CD4-positive, alpha-beta T cell treated with Interleukin-17A for 1 hour (primary cell): ENCODE measurements at regions not wholly inside any gene's neighbourhood (a gene's known extent, or its start where the extent isn't known, plus 50 kb on each side); places are given as distances from the start of the nearest gene placed in this dataset.

ENCODE experiments used
- DNase-seq: peaks from one replicate; pipeline ENCODE4 v3.0.0-alpha.2; 2020

DNA sequence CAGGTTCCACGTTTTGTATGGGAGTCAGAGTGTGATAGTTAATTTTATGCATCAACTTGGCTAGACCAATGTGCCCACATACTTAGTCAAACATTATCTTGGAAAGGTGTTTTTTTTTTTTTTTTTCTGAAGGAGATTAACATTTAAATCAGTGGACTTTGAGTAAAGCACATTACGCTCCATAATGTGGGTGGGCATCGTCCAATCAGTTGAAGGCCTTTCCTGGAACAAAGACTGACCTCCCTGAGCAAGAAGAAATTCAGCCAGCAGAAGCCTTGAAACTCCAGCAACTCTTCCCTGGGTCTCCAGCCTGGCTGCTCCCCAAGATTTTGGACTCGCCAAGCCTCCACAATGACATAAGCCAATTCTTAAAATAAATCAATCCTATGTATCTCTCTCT is 711.4 kb downstream of the MTRR start:
- DNase-seq = no peak

DNA sequence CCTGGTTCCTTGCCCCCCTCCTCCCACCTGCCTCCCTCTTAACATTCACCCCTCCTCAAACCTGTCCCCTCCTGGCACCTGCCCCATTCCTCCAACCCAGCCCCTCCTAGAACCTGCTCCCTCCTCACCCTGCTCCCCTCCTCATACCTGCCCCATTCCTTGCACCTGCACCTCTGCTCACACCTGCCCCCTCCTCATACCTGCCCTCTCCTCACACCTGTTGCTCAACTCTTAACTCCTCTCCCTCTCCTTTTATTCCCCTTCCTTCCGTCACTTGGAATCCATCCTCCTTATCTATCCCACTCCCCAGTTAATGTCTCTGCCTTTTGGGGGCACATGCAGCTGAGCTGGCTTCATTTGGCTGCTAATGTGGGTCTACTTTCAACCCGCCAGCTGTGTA is 712.1 kb downstream of the MTRR start:
- no peak for DNase-seq

DNA sequence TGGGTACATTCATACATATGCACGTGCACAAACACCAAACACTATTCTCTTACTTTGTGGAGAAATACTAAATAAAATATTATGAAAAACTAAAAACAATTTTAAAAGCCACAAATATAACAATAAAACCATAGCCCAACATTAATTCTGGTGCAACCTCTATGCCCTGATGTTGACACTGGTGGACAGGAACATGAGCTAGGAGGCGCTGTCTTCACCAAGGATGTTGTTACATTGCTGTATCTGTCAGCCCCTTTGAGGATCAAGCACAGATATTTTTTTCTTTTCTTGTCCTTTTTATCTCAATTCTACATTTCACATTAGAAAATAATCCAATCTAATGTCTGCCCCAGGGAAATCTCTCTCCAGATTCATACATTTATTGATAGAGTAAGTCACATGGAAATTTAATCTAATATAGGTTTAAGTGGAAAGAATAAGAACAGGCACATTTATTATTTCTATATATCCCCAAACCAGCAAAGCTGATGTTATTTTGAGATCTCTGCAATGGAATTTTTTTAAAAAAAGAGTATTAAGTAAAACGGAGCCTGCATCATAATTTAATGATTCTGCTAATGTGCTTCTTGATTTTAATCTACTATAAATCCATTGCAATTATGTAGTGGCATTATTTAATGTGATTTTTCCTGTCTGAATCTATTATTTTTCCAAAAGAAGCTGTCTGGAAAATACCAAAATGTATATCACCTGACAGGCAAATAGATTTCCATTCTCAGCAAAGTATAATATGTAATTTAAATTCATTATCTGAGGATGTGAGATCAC is 716.5 kb downstream of the MTRR start:
- DNase-seq = no peak

DNA sequence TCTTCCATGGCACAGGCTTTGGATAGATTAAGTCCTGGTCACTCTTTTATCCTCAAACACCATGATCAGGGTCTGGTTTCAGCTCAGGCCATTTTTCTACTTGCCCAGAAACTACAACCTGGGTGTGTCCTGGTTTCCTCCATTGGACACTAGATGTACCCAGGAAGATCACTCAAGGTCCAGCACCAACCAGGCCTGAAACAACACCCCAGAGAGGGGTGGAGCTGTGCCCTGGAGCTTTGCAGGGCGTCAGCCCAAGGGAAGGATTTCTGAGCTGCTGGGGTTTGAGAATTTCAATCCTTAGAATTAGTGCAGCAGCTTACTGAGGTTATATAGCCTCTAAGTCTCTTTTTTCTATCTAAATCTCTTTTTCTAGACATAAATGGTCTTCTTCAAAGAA is 722.0 kb downstream of the MTRR start:
- DNase-seq = no peak

DNA sequence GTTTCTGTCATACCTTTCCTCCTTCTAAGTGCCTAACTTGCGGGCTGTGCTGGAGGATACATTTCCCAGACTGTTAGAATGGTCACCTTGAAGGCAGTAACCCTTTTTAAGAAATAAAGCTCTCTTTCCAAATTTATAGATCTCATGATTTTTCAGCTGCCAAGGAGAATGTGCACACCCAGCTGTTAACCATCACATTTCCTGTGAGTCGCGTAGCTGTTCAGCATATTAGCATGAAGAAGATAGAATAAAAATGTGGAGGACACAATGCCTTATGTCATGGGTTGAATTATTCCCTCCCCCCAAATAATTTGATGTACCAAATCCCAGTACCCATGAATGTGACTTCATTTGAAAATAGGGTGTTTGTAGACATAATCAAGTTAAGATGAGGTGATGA is 729.4 kb downstream of the MTRR start:
- no peak for DNase-seq

DNA sequence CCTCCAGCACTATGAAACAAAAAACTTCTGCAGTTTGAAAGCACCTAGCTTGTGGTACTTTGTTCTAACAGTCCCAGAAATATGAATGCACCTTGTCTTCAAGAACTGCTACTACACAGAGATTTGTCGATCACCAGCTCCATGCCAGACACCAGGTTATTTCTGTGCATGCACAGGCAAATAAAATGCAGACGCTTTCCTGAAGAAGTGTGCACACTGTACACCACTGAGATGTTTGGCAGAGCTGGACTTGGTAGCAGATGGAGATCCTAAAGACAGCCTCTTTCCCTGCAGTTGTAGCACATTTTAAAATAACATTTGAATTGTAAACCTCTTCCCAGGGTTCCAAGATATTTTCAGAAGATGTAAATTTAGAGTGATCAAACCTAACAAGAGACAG is 730.0 kb downstream of the MTRR start:
- DNase-seq = no peak

DNA sequence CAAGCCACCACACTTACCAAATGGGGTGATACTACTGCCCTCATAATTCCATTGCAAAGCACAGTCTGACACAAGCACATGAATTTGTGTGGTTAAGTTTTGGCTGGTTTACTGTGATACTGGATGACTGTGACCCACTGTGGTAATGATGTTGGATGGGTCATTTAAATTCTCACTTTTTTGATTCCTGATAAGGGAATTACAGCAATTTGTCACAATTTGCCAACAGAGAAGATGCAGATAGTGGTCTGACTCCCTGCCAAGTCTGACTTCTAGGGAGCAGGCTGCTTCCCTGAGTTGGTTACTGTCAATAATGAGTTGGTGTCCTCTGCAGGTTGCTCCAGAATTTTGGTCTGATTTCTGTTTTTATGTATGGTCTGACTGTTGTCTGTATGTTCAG is 731.9 kb downstream of the MTRR start:
- DNase-seq = no peak

DNA sequence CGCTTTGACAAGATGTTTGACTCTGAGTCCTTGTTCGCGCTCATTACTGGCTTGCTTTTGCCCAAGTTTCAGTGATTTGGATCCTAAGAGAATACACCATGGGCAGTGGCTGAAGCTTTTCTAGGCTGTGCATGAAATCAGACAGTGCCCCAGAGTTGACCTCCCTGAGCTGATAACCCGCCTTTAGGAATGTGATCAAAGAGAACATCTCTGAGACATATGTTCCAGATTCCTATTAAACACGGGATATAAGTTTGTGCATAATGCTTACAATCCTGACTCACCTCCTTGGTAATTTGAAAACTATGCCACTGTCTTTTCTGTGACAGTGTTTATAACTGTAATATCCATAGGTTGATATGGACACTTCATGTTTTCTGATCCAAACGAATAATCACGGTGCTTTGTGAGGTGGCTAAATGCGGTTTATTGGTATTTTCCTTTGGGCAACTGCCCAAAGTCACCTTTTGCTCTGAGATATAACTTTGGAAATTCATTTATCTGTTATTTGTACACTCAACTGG is 732.9 kb downstream of the MTRR start:
- no peak for DNase-seq

DNA sequence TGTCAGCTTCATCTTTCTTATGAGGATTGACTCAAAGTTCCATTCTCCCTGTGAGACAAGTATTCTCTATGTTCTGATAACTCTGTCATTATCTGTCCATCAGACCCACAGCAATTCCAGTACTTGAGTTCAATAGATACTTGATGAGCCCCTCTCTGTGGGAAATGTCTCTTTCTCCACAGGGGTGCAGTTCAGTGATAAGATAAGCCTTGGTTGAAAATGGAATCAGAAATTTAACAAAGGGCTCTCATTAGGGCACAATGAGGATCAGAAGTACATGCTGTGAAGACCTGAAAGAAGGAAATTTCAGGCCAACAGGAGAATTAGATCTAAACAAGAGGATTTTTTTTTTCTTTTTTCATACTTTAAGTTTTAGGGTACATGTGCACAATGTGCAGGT is 737.3 kb downstream of the MTRR start:
- DNase-seq = no peak

DNA sequence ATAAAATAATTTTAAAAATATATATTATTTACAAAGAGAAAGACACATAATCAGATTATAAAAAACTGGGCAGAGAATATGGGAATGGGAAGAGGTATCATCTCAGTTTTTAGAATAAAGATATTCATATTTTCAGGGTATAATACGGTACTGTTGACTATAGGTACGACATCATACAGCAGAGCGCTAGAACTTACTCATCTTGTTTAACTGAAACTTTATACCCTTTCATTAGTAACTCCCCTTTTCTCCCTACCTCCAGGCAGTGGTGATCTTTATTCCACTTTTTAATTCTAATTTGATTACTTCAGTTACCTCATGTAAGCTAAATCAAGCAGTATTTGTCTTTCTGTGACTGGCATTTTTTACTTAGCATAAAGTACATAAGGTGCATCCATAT is 742.1 kb downstream of the MTRR start:
- DNase-seq = no peak

DNA sequence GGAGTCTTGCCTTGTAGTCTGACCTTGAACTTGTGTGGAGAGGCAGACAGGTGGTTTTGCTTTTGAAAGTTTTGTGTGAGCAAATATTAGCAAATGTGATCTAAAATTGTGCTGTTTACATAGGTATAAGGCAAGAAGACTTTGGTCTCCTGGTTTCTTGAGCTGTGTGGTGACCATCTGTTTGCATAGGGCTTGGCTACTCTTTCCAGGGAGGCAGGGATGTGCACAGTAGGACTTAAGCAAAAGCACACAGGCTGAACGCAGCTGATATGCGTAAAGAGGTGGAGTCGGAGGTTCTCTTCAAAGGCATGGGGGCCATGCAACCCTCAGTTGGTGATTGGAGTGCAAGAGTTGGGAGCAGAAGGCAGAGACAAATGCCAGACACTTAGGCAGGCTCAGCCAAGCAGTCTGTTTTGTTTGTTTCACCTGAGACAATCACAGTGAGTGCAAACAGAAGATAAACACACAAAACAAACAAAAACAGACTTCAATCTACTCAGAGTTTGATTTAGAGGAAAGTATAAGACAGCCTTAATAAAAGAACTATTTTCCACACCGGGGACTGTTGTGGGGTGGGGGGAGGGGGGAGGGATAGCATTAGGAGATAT is 744.2 kb downstream of the MTRR start:
- no peak for DNase-seq

DNA sequence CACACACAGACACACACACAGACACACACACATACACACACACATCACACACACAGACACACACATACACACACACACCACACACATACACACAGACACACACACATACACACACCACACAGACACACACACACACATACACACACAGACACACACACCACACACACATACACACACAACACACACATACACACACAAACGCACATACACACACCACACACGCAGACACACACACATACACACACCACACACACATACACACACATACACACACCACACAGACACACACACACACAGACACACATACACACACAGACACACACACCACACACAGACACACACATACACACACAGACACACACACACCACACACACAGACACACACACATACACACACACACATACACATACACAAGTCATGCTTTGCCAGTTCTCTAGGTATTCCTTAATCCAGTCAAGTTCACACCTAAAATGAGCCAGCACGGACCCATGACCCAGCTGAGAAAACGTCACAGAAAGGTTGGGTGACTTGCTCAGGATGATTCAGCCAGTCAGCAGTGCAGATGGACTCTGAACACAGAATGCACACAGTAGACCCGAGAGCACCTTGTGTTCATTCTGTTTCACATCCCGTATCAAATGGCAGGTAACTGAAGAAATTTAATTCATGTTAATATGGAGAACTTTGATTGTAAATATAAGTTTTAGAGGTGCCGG is 746.4 kb downstream of the MTRR start:
- DNase-seq = no peak

DNA sequence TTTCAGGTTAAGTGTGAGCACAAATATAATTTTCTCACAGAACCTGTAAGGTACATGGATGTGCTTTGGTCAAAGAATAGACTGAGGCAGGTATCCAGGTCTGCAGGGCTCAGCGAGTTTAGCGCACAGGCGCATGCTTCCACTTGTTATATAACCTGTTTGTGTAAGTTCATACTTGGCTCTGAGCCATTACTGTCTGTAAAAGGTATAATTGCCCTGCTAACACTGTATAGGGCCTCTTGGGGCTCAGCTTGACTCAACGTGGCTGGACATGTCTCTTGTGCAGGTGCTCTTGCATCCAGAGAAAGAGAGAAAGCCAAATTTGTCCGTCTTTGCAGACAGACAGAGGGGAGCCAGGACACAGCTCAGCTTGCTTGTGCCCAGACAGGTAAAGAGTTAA is 759.6 kb downstream of the MTRR start:
- DNase-seq = no peak

DNA sequence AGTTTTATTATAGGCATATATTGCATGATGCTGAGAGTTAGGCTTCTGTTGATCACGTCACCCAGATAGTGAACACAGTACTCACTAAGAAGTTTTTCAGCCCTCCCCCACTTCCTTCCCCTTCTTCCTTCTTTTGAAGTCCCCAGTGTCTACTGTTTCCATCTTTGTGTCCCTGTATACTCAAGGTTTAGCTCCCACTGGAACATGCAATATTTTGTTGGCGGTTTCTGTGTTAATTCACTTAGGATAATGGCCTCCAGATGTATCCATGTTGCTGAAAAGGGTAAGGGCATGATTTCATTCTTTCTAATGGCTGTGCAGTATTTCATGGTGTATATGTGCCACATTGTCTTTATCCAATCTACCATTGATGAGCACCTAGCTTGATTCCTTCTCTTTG is 764.3 kb downstream of the MTRR start:
- no peak for DNase-seq

DNA sequence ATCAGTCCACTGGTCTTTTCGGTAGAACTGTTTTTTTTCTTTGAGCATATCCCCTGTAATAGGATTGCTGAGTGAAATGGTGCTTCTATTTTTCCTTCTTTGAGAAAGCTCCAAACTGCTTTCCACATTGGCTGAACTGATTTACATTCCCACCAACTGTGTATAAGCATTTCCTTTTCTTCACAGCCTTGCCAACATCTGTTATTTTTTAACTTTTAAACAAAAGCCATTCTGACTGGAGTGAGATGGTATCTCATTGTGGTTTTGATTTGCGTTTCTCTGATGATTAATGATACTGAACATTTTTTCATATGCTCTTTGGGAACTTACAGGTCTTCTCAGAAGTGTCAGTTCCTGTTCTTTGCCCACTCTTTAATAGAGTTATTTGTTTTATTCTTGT is 764.7 kb downstream of the MTRR start:
- DNase-seq = no peak

DNA sequence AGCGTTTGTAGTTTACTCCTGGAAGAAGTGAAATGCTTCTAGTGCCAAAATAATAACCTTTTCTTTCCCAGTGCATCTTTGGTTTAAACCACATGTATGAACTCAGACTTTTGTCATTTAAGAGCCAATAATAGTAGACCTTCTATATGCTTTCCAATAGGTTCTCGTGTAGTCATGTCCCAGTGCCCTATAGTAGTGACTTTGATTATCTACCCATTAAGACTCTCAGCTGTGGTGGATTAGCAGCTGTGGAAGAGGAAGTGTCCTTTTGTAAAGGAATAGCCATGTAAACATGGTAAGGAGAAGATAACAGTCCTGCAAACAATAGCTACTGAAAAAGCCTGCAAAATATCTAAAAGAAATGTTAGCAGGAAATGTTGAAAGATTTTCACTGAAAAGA is 765.3 kb downstream of the MTRR start:
- no peak for DNase-seq

DNA sequence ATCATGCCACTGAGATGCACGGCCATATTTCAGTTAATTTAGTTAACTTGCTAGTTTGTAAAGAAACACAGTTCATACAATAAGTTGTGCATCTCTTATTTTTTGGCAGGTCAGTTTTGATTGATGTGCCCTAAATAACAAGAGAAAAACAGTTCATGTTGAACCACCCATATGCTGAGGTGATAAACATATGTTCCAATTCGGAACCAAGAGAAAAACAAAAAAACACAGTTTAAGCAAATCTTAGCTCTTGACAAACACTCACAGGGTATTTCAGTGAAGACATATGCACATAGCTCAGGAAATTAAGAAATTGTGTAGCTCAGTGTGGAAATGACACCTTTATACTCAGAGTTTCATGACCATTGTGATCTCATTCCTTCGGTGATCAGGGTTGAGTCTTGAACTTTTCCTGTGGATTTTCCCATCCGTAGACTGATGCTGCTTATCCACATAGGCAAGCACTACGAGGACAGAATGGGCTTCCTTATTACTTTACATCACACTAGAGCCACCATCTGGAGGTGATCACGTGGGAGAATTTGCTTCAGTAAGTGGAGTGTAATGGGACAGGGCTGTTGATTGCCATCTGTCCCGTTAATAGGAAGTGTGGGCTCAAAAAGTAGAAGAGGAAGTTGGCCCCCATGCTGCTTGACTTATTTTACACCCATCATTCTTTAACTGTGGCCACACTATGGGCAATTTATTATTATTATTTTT is 773.0 kb downstream of the MTRR start:
- no peak for DNase-seq

DNA sequence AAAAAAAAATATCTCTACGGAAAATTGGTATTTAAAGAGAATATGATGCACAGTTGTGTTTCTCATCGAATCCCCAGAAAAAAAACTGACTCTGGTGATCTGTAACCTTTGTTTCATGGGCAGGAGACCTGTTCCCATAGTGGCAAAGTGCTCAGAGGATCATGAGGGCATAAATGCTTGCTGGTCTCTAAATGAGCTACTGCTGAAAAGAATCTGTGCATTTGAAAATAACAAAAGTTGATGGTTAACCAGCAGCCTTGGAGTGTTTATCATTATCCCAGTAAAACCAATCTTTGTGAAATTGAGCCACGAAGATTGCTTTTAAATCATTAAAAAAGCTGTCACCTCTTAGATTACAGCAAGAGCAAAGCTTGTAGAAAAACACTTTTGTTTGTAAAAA is 775.4 kb downstream of the MTRR start:
- no peak for DNase-seq

DNA sequence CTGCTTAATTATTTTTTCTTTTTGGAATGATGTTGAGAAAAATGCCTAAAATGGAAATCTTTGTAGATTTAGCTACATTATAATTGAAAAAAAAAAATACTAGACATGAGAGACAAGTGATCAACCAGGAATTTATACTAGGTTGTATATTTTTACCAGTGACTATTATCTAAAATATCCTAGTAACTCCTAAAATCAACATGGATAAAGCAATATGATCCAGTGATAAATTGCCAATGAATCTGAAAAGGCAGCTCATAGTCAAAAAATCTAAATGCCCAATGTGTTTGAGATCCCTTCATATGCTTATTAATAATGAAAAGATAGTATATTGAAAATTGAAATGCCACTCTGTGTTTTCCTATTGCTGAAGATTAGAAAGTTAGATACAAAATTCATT is 778.2 kb downstream of the MTRR start:
- DNase-seq = no peak

DNA sequence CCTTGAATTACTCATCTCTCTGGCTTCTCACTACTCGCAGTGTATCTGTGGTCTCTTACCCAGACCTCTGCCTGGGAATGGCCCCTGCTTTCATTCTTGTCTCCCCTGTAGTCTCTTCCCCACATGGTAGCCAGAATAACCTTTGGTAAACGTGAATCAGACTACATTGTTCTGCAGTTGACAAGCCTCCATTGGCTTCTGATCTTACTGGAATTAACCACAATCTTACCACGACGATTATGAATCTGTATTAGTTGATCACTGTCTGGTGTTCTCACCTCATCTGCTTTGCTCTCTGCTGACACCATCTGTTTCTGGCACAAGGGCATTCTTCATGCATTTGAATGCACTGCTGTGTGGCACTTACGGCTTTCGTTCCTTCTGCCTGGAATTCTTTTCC is 781.2 kb downstream of the MTRR start:
- DNase-seq = no peak

DNA sequence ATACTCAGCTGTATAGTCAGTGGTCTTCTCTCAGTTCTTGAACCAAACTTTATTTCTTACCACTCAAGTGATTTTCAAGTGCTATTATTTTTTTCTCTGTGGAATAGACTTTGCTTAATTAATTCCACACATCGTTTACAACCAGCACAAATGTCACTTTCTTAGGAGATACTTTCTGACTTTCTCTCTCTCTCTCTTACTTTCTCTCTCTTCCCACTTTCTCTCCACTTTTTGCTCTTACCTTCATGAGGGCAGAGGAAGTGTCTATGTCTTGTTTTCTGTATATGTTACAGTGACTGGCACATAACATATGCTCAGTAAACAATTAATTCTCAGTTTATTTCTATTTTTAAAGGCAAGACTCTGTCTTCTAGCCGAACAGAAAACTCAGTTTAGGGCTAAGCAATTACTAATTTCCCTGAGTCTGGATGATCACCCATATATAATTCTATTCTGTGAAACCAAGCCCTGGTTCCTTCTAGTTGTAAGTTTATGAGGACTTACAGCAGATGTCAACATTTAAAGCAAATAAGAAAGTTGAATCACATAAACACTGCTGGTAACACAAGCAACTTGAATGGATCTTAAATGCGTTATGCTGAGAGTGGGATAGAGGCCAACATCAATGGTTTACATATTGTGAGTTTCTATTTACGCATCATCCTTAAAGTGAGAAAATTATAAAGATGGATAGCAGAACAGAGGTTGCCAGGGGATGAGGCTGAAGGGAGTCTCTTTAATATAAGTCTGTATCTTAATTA is 791.4 kb downstream of the MTRR start:
- no peak for DNase-seq

DNA sequence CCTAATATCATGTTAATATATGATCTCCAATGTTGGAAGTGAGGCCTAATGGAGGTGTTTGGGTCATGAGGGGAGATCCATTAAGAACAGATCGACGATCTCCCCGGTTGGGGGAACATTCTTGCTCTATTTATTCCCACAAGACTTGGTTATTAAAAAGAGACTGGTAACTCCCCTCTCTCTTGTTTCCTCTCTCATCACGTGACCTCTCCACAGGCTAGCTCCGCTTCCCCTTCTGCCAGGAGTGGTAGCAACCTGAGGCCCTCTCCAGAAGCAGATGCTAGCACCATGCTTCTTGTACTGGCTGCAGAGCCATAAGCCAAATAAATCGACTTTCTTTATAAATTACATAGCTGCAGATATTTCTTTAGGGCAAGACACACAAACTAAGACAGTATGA is 794.4 kb downstream of the MTRR start:
- no peak for DNase-seq

DNA sequence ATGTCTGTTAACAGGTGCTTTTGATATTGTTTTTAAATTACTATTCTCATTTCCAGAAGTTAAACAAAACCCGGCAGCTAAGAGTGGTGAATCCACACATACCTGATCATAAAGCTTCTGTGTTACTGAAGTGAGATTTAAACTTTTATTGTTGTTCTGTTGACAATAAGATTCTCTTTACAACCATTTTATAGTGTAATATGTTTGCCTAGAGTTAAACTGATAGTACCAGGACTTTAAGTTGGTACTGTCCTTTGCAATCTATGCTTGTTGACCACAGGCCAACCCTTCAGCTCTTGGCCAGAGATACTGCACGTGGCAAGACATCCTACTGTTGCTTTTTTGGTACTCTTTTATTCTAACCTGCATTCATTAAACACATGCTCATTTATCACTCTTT is 806.2 kb downstream of the MTRR start:
- no peak for DNase-seq
